Kidney tubule cell (primary cell): ENCODE measurements at regions not wholly inside any gene's neighbourhood (a gene's known extent, or its start where the extent isn't known, plus 50 kb on each side); places are given as distances from the start of the nearest gene placed in this dataset.

ENCODE experiments used
- DNase-seq: peaks from one replicate; pipeline ENCODE4 v3.0.0-alpha.2; 2018; ENCODE audit warnings: low spot score

GRCh38 chr1:65687428-65688214 lies 105.1 kb upstream of the PDE4B start:
- DNase-seq: peak; percentile 76

GRCh38 chr1:65688215-65688566 lies 104.5 kb upstream of the PDE4B start:
- no peak for DNase-seq

GRCh38 chr1:65688848-65689247 lies 103.8 kb upstream of the PDE4B start:
- no peak for DNase-seq

- DNase-seq: no peak
These were observed 101.4 kb upstream of the PDE4B start for GRCh38 chr1:65691152-65691900.

- DNase-seq: no peak
These were observed 100.7 kb upstream of the PDE4B start for GRCh38 chr1:65691972-65692371.

- no peak for DNase-seq
These were observed 98.6 kb upstream of the PDE4B start for GRCh38 chr1:65694126-65694525.

GRCh38 chr1:65694933-65695332 lies 97.8 kb upstream of the PDE4B start:
- DNase-seq: no peak

- DNase-seq: no peak
These were observed 94.1 kb upstream of the PDE4B start for GRCh38 chr1:65698590-65698989.

GRCh38 chr1:65703853-65704252 lies 88.8 kb upstream of the PDE4B start:
- DNase-seq: no peak

- DNase-seq: no peak
These were observed 88.4 kb upstream of the PDE4B start for GRCh38 chr1:65704318-65704717.

GRCh38 chr1:65717815-65718454 lies 74.8 kb upstream of the PDE4B start:
- peak; percentile 26 for DNase-seq

GRCh38 chr1:65719391-65719790 lies 73.3 kb upstream of the PDE4B start:
- no peak for DNase-seq

GRCh38 chr1:65722461-65722860 lies 70.2 kb upstream of the PDE4B start:
- DNase-seq: no peak

- DNase-seq: no peak
These were observed 68.5 kb upstream of the PDE4B start for GRCh38 chr1:65724151-65724550.

- DNase-seq: peak; percentile 6
These were observed 67.6 kb upstream of the PDE4B start for GRCh38 chr1:65725064-65725463.

- no peak for DNase-seq
These were observed 64.2 kb upstream of the PDE4B start for GRCh38 chr1:65728504-65728903.

GRCh38 chr1:65729259-65729658 lies 63.4 kb upstream of the PDE4B start:
- no peak for DNase-seq

- peak; percentile 17 for DNase-seq
These were observed 57.7 kb upstream of the PDE4B start for GRCh38 chr1:65734979-65735378.

- DNase-seq: no peak
These were observed 50.7 kb upstream of the PDE4B start for GRCh38 chr1:65741993-65742392.
